DND-41 (cell line): ENCODE measurements at regions not wholly inside any gene's neighbourhood (a gene's known extent, or its start where the extent isn't known, plus 50 kb on each side); places are given as distances from the start of the nearest gene placed in this dataset.

Experiments used
- ATAC-seq: fragments of 200-7000 bp; cut with Tn5 transposase; 3 replicates; pipeline ENCODE4 v1.9.1; 2021; ENCODE audit warnings: low read depth; ENCODE audit not compliant: insufficient read depth
- DNase-seq: peaks from one replicate; pipeline ENCODE4 v3.0.0-alpha.2; 2020
- H2AFZ ChIP-seq: 2 replicates; pipeline ENCODE4 v1.6.0; 2012; ENCODE audit warnings: low read depth, low read length
- H3K27ac ChIP-seq: 2 replicates; pipeline ENCODE4 v1.5.1; 2012; ENCODE audit warnings: low read length, inconsistent platforms
- H3K27me3 ChIP-seq: fragments of 200-600 bp; sonication (generic); 2 replicates; pipeline ENCODE4 v1.6.0; 2012; ENCODE audit warnings: low read length, mild to moderate bottlenecking, inconsistent platforms; ENCODE audit not compliant: insufficient read depth, poor library complexity
- H3K36me3 ChIP-seq: 2 replicates; pipeline ENCODE4 v1.5.1; 2012; ENCODE audit warnings: low read length, inconsistent platforms; ENCODE audit not compliant: insufficient read depth
- H3K4me1 ChIP-seq: 2 replicates; pipeline ENCODE4 v1.5.1; 2012; ENCODE audit warnings: mild to moderate bottlenecking, low read length; ENCODE audit not compliant: insufficient read depth
- H3K4me2 ChIP-seq: 2 replicates; pipeline ENCODE4 v1.6.0; 2012; ENCODE audit warnings: mild to moderate bottlenecking, moderate library complexity, low read length, inconsistent platforms; ENCODE audit not compliant: insufficient read depth
- H3K4me3 ChIP-seq, 2 experiments: fragments of 200-600 bp in 1 of 2; shearing (Covaris generic) in 1 of 2; 2 replicates each; pipeline ENCODE4 v1.5.1; 2012 to 2016; ENCODE audit warnings: inconsistent platforms in 2 of 2, low read length in 2 of 2, mild to moderate bottlenecking in 2 of 2, low read depth in 1 of 2, moderate library complexity in 1 of 2
- H3K79me2 ChIP-seq: 2 replicates; pipeline ENCODE4 v1.6.0; 2012; ENCODE audit warnings: low read length, inconsistent platforms; ENCODE audit not compliant: insufficient read depth
- H3K9ac ChIP-seq: 2 replicates; pipeline ENCODE4 v1.6.0; 2012; ENCODE audit warnings: low read depth, mild to moderate bottlenecking, inconsistent platforms, low read length, moderate library complexity
- H3K9me3 ChIP-seq: 2 replicates; pipeline ENCODE4 v1.5.1; 2012; ENCODE audit warnings: low read length, moderate library complexity, mild to moderate bottlenecking, inconsistent platforms; ENCODE audit not compliant: insufficient read depth, severe bottlenecking
- H4K20me1 ChIP-seq: 2 replicates; pipeline ENCODE4 v1.6.0; 2012; ENCODE audit warnings: low read length; ENCODE audit not compliant: insufficient read depth
- EZH2 ChIP-seq: IDR thresholded peaks from 3 replicates; pipeline ENCODE4 v1.6.1; 2012; ENCODE audit warnings: borderline replicate concordance, low read depth, mild to moderate bottlenecking, moderate library complexity, low read length, inconsistent platforms; ENCODE audit not compliant: severe bottlenecking
- TF ChIP-seq, protein P1 (sequence below): IDR thresholded peaks from 2 replicates; pipeline ENCODE4 v1.5.1; 2012; ENCODE audit warnings: borderline replicate concordance, low read length, moderate library complexity, mild to moderate bottlenecking; ENCODE audit not compliant: poor library complexity, severe bottlenecking; ENCODE audit errors: extremely low read depth

DNA sequence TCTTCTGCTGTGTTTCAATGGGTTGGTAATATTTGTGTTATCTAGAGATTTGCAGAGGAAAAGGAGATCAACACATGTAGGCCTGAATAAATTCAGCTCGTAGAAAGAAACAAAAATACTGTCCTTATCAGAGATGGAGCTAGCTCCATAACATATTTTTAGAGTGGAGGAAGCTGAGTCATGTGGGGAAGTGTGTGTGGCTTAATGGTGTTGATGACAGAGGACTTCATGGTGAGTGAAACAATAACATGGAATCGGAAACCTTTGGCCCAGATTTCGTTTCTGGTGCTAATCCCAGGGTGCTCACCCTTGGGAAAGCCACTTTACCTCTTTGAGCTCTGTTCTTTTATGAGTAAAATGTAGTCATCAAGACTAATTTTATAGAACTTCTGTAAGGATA lies 825.0 kb downstream of the TLR4 start:
- H3K9ac ChIP-seq: no peak overlapping the region
- no peaks in the 10 kb centered on the region for H3K9me3 ChIP-seq
- H3K4me1 ChIP-seq: no peaks in the 10 kb centered on the region
- no peak for ATAC-seq
- H3K36me3 ChIP-seq: no peaks in the 10 kb centered on the region
- H3K4me3 ChIP-seq: no peak overlapping the region
- H4K20me1 ChIP-seq: no peaks in the 10 kb centered on the region
- H3K27ac ChIP-seq: no peak overlapping the region
- H3K79me2 ChIP-seq: no peaks in the 10 kb centered on the region
- no peaks in the 10 kb centered on the region for H3K27me3 ChIP-seq
- no peak for DNase-seq
- TF ChIP-seq, protein P1, sequence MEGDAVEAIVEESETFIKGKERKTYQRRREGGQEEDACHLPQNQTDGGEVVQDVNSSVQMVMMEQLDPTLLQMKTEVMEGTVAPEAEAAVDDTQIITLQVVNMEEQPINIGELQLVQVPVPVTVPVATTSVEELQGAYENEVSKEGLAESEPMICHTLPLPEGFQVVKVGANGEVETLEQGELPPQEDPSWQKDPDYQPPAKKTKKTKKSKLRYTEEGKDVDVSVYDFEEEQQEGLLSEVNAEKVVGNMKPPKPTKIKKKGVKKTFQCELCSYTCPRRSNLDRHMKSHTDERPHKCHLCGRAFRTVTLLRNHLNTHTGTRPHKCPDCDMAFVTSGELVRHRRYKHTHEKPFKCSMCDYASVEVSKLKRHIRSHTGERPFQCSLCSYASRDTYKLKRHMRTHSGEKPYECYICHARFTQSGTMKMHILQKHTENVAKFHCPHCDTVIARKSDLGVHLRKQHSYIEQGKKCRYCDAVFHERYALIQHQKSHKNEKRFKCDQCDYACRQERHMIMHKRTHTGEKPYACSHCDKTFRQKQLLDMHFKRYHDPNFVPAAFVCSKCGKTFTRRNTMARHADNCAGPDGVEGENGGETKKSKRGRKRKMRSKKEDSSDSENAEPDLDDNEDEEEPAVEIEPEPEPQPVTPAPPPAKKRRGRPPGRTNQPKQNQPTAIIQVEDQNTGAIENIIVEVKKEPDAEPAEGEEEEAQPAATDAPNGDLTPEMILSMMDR: no peak
- H2AFZ ChIP-seq: no peak overlapping the region
- no peak overlapping the region for H3K4me2 ChIP-seq

DNA sequence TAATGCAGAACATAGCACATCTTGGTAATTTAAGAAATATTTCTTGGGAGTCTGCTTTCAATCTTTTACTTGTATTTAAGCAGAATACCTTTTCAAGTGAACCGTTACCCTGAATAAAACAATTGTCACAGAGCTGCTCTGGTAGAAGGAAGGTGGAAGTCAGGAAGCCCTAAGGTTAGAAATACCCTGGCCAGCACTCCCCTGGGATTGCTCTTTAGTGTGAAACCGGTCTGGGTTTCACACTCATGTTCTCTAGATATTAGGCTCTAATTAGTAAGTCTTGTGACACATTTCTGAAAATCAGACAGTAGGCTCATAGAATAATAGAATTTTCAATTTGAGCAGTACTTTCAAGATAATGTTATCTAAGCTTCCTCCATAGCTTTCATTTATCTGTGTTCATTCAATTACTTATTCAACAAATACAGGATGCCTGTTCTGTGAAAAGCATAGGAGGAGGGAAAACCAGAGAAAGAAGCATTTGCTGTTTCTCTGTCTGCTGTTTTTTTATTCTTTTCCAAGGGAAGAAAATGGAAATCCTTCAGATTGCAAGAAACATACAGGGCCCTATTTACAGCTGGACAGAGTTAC lies 825.5 kb downstream of the TLR4 start:
- no peak overlapping the region for H3K4me3 ChIP-seq

DNA sequence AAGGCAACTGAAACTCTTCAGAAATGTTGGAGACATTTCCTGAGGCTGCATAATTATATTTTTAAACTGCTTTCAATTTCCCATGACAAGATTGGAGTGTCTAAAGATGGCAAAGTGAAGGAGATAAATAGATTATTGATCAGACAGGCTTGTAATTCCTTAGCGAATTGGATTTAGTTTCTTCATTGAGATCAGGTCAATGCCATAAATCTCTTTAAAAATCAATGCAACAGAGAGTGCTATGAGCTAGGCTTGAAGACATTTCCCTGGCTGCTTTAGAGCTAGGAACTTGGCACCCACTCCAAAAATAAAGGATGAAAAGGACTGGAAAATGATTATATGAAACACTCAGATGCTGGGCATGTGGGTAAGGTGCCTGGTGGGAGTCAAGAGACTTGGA lies 828.4 kb downstream of the TLR4 start:
- no peak for ATAC-seq
- no peaks in the 10 kb centered on the region for H3K79me2 ChIP-seq
- no peak for DNase-seq
- no peak overlapping the region for H3K4me2 ChIP-seq
- H3K27me3 ChIP-seq: no peaks in the 10 kb centered on the region
- H3K36me3 ChIP-seq: no peaks in the 10 kb centered on the region
- no peak overlapping the region for H3K9ac ChIP-seq
- no peak overlapping the region for H2AFZ ChIP-seq
- no peak overlapping the region for H3K27ac ChIP-seq
- no peaks in the 10 kb centered on the region for H4K20me1 ChIP-seq
- H3K4me1 ChIP-seq: no peaks in the 10 kb centered on the region
- no peak overlapping the region for H3K4me3 ChIP-seq
- no peaks in the 10 kb centered on the region for H3K9me3 ChIP-seq
- no peak for TF ChIP-seq EZH2
- TF ChIP-seq, protein P1: no peak

More for the DNA sequence above, 825.5 kb downstream of the TLR4 start:
- no peak for DNase-seq
- Histone ChIP-seq H3K27ac (no peak overlapping the region), H3K36me3 (no peaks in the 10 kb centered on the region), H3K9me3 (no peaks in the 10 kb centered on the region), H2AFZ (no peak overlapping the region), H4K20me1 (no peaks in the 10 kb centered on the region), H3K4me1 (no peaks in the 10 kb centered on the region), H3K27me3 (no peaks in the 10 kb centered on the region), H3K9ac (no peak overlapping the region), H3K4me2 (no peak overlapping the region), H3K79me2 (no peaks in the 10 kb centered on the region)
- ATAC-seq: no peak
- no peak for TF ChIP-seq EZH2
- TF ChIP-seq, protein P1: no peak

DNA sequence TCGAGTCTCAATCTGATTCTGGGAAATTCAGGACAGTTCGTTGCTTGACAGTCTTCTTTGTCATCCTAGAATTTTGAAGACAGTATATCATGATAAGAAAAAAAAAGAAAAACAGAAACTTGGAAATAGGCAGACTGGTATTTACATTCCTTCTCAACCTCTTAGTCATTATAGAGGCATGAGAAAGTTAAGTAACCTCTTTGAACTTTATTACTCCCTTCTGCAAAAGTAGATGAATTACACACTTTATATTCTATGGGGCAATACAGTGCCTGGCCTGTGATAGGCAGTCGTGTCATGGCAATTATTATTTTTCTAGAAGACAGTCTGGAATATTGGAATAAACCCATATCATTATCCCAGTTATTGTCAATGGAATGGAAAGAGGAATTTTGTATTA lies 828.9 kb downstream of the TLR4 start:
- Histone ChIP-seq H3K9me3 (no peaks in the 10 kb centered on the region), H3K4me3 (no peak overlapping the region), H3K4me2 (no peak overlapping the region), H3K4me1 (no peaks in the 10 kb centered on the region), H3K9ac (no peak overlapping the region), H2AFZ (no peak overlapping the region), H3K36me3 (no peaks in the 10 kb centered on the region), H3K27ac (no peak overlapping the region), H4K20me1 (no peaks in the 10 kb centered on the region), H3K27me3 (no peaks in the 10 kb centered on the region), H3K79me2 (no peaks in the 10 kb centered on the region)
- DNase-seq (no peak), ATAC-seq (no peak)
- TF ChIP-seq, protein P1: no peak
- no peak for TF ChIP-seq EZH2
